GM21737 (cell line): ENCODE measurements at regions not wholly inside any gene's neighbourhood (a gene's known extent, or its start where the extent isn't known, plus 50 kb on each side); places are given as distances from the start of the nearest gene placed in this dataset.

Experiments
- ATAC-seq: cut with Tn5 transposase; IDR thresholded peaks from one replicate; pipeline ENCODE4 v1.9.1; 2021; ENCODE audit warnings: mild to moderate bottlenecking, moderate library complexity; ENCODE audit not compliant: unreplicated experiment

GRCh38 chr2:226652983-226653765 is 146.4 kb downstream of the IRS1 start:
- ATAC-seq, result no peak

DNA sequence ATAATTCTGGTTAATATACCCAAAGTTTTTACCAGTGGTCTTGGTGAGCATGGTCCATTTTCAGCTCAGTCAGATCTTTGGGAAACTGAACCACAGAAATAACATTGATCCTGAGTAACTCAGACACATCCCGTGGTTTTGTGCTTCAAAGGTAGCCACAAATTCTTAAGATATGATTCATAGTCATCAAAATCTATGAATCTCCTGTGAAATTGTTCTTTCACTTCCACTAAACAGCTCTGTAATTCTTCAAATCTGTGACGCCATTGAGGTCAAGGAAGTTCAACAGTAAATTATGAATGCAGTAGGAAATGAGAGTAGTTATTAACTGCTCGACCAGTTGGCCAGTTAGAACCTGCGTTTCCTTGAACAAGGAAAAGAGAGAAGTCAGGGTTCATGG is 147.3 kb downstream of the IRS1 start:
- peak; percentile 51 for ATAC-seq

- ATAC-seq, result peak; percentile 87
These were observed 149.6 kb downstream of the IRS1 start for GRCh38 chr2:226649871-226650660.

DNA sequence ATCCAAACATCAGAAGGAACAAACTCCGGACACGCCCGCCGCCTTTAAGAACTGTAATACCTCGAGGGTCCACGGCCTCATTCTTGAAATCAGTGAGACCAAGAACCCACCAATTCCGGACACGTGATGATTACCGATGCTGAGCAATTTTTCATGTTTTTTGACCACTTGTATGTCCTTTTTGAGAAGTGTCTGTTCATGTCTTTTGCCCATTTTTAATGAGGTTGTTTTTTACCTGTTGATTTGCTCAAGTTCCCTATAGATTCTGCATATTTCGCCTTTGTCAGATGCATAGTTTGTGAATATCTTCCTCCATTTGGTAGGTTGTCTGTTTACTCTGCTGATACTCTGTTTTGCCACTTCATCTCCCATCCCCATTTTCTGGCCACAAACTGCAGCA is 150.4 kb downstream of the IRS1 start:
- ATAC-seq, result no peak

- no peak for ATAC-seq
These were observed 151.8 kb downstream of the IRS1 start for GRCh38 chr2:226647621-226648518.

DNA sequence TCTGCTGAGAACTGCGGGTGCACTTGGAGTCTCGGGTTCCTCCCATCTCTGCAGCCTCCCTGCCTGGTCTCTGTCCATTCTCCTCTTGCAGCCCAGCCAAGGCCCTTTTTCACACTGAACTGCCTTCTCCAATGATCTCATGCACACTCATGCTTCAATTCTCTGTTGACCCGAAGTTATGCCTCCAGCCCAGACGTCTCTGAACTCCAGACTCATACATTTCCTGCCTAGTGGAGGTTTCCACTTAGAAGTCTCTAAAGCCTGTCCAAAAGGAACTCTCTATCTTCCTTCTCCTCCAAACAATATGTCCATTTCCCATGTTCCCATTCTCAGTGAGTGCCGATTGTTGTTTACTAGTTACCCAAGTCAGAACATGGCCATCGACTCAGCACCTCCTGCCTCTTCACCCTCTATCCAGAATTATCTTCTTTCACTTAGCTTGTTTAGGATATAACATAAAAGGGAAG is 155.2 kb downstream of the IRS1 start:
- ATAC-seq, result no peak

DNA sequence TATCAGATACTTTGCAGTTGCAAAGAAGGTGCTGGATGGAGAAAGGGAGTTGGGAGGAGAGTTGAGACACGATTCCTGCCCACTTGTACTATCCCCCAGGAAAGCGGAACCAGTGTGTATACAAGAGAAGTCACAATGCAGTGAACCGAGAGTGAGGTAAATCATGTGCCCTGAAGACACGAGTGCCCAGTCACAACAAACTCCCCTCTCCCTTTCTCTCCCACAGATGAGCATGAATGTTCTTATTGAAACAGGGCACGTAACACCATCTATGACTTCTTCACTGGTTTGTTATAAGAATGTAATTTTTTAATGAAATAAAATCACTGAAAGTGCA is 155.7 kb downstream of the IRS1 start:
- ATAC-seq, result no peak

DNA sequence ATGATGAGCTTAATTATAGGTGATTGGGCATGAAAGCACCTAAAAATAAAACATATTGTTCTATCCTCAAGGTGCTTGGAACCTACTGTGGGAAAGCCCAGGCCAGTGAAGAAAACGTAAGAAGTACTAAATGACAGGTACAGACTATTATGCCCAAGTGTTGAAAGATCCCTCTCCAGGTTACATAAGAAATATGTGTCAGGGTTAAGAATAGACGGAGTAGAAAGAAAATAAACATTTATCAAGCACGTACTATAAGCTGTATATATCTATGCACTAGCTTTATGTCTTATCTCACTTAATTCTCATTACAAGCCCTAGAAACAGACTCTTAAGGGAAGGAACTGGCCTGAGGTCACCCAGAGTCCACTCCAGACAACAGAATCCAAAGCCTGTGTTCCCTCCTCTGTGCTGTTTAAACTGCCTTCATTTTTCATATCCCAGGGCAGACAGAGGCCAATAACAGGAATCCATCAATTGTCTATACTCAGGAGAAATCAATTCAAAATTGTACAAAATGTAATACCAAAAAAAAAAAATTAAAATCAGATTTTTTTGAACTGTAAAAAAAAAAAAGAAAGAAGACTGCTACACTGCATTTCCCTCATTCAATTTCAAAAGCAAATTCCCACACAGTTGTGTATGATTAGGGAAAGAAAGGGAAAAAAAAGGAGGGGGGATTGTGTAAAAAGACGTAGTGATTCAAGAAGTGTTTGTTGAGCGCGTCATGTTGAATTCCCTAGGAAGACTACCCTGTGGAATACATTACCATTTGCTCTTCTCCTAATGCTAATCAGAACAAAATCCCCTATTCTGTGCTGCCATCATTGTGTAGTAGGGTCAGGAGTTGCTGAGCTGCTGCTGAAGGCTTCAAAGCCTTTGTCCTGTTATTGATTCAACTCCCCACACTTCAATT is 156.3 kb downstream of the IRS1 start:
- ATAC-seq, result no peak

DNA sequence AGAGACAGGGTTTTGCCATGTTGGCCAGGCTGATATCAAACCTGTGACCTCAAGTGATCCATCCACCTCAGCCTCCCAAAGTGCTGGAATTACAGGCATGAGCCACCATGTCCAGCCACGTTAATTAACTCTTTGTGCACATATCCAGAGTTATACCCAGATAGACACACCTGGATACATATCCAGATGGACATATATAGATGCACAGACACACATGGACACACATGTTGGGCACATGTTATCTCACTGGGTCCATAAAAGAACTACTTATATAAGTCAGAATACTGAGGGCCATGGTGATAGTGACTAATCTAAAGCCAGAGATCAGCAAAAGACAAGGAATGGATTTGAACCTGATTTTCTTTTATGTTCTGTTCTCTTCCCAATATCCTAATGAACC is 158.6 kb downstream of the IRS1 start:
- ATAC-seq, result no peak

- ATAC-seq, result no peak
These were observed 159.1 kb downstream of the IRS1 start for GRCh38 chr2:226640501-226640900.

GRCh38 chr2:226639550-226639949 is 160.1 kb downstream of the IRS1 start:
- no peak for ATAC-seq

DNA sequence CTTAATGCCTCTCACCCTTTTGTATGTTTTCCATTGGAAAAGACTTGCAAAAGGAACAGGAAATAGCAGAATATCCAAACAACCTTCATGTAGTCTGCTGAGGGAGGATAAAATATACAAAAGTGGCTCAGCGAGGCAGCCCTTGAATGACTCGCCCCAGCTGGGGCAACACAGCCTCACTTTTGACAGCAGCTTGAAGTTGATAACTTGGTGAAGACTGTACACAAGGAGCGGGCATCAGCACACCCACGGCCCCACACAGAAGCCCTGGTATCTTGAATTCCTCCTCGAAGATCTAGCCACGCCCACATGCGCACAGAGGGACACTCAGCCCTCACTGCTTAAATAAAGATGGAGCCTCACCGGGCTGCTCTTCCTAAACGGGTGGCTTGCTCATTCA is 161.0 kb downstream of the IRS1 start:
- no peak for ATAC-seq

- no peak for ATAC-seq
These were observed 162.2 kb downstream of the IRS1 start for GRCh38 chr2:226637383-226637782.

DNA sequence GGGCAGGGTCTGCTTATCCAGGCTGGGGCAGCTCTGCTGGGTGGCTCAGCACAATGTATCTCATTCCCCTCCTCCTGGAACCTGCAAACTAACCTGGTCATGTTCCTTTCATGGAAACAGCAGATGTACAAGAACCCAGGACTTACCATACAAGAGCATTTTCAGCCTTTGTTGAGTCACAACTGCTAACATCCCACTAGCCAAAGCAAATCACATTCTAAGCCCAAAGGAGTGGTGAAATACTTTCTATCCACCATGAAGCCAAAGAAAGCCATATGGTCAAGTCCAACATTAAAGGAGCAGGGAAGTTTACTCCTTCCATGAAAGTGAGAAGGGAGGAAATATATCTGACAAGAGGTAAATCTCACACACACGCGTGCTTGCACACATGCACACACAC is 163.0 kb downstream of the IRS1 start:
- ATAC-seq, result no peak

- no peak for ATAC-seq
These were observed 164.5 kb downstream of the IRS1 start for GRCh38 chr2:226634943-226635604.

DNA sequence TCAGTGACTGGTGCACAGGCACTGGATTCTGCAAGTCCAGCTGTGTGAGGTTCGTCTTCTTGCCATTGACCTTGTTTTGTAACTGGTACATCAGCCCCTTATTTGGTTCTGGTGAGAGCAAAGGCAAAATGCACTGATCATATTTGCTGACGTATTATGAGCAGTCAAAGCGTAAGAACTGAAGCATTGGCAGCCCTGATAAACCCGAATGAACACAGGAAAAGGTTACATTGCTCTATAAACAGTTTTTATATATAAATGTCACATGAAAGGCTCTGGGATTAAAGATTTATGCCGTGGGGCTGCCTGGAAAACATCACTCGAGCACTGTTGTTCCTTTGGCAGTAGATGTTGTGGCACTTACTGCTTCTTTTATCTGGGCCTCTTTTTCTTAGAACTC is 167.9 kb downstream of the IRS1 start:
- ATAC-seq, result no peak

- no peak for ATAC-seq
These were observed 168.4 kb downstream of the IRS1 start for GRCh38 chr2:226631187-226631586.

- no peak for ATAC-seq
These were observed 173.7 kb downstream of the IRS1 start for GRCh38 chr2:226625946-226626345.

DNA sequence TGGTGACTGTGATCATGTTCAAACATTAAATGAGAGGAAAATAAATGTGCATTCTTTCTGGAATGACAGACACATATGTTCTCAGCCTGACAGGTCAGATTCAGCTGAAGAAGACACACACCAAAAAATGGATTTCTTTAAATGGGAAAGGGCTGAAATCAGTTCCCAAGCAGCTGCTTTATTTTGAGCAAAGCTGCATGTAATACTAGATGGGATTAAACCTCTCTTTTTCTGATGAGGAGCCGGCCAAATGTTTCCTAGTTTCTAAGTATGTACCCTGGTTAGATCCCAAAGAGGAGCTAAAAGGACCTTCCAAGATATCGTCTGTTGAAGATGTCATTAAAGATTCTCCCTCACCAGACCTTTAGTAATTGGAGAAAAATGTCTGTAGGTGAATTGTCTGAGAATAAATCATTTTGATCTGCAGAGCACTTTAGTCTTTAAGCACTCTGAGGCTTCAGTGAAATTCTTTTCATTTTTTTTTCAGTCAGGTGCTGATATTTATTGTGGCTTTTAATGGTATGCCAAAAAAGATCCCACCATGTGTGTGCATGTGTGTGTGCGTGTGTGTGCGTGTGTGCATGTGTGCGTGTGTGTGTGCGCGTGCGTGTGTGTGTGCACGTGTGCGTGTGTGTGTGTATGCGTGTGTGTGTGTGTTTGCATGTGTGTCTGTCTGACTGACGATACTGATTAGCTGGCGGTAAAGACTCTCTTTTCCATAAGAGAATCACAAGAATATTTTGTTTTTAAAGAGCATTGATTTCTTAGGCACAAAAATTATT is 175.8 kb downstream of the IRS1 start:
- ATAC-seq, result no peak
